ENCODE measurements at regions not wholly inside any gene's neighbourhood (a gene's known extent, or its start where the extent isn't known, plus 50 kb on each side); places are given as distances from the start of the nearest gene placed in this dataset.

DNA sequence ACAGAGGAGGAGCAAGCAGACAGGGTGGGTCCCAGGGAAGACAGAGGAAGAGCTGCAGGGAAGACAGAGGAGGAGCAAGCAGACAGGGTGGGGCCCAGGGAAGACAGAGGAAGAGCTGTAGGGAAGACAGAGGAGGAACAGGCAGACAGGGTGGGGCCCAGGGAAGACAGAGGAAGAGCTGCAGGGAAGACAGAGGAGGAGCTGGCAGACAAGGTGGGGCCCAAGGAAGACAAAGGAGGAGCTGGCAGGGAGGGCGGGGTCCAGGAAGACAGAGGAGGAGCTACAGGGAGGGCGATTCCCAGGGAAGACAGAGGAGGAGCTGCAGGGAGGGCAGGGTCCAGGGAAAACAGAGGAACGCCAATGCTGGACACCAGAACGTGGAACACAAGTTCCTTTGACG is 66.5 kb downstream of the PLXNA1 start:
- DNase-seq = no peak

DNA sequence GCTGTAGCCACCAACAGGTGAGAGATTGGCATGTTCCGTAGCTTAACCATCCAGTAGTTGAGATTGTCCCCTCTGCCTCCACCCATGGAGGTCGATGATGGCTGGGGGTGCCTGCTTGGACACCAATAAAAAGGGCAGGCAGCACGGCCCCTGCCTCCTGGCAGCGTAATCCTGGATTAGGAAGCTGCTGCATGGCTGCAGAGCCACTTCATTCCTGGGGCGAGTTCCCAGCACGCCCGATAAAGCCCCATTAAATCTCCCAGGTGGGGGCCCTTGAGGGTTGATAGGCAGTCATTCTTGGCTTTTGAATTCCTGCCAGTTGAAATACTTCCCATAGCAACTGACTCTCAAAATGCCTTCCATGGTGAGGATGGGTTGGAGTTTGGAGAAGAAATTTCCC is 67.8 kb downstream of the PLXNA1 start:
- no peak for DNase-seq

DNA sequence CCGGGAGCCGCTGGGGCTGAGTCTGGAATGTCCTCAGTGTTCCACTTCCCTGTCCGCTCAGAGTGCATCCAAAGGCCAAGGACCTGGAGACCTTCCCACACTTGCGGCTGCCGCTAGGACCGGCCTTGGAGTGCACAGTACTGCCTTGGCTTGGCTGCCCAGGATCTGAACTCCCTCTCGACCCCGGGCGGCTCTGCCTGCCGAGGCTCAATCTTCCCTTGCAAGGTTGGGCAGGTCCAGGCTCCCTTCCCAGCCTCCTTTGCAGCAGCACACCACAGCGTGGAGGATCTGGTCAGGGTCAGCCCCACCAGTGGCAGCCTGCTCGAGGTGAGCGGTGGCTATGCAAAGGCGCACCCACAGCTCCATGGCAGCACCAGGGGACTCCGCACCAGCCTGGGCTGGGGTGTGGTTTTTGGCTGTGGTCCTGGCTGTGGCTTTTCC is 69.2 kb downstream of the PLXNA1 start:
- no peak for DNase-seq

DNA sequence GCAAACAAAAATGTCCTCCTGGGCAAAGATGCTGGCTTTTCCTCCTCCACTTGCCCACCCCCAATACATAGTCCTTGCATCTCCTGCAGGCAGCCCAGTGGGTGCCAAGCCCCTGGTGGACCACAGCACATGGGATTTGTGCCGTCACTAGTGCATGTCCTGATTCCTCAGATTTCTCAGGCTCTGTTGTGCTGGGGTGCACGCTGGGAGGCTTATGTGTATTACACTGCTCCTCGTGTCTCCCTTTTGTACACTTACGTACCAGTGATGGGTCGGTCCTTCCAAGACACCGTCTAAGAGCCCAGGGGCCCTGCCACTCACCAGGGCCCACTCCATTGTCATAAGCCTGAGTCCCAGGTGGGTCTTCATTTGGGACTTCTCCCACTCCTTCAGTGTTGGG is 70.1 kb downstream of the PLXNA1 start:
- DNase-seq = no peak

DNA sequence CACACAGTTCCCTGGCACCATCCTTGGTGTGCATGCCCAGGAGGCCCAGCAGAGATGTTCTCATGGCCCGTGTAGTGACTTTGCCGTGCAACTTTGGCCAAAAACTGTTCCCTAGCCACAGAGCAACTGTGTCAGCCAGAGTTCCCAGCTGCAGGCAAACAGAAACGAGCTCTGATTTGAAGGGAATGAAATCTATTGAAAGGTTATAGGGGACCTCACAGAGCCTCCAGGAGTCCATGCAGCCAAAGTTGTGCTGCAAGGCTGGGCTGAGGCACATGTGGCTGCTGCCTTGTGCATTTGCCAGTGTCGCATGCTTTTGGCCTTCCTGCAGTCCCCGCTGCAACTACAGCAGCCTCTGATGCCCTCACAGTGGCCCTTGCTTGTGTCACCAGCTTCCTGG is 70.5 kb downstream of the PLXNA1 start:
- no peak for DNase-seq

DNA sequence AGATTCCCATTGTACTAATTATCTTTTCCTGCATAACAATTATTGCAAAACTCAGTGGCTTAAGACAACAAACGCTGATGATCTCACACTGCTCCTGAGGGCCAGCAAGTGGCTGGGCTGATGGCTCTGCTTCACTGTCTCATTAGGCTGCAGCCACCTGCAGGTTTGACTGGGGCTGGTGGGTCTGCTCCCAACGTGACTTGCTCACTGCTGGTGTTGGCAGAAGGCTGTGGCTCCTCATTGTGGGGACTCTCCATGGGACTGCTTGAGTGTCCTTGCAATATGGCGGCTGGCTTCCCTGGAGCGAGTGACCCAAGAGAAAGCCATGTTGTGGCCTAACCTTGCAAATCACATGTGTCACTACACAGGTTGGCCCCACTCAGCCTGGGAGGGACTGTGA is 71.1 kb downstream of the PLXNA1 start:
- DNase-seq = no peak

DNA sequence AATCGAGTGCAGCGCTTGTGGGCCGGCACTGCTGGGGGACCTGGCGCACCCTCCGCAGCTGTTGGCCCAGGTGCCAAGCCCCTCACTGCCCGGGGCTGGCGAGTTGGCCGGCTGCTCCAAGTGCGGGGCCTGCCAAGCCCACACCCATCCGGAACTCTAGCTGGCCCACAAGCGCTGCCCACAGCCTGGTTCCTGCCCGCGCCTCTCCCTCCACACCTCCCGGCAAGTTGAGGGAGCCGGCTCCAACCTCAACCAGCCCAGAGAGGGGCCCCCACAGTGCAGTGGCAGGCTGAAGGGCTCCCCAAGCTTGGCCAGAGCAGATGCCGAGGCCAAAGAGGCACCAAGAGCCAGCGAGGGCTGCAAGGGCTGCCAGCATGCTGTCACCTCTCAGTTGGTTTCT is 73.4 kb downstream of the PLXNA1 start:
- no peak for DNase-seq

DNA sequence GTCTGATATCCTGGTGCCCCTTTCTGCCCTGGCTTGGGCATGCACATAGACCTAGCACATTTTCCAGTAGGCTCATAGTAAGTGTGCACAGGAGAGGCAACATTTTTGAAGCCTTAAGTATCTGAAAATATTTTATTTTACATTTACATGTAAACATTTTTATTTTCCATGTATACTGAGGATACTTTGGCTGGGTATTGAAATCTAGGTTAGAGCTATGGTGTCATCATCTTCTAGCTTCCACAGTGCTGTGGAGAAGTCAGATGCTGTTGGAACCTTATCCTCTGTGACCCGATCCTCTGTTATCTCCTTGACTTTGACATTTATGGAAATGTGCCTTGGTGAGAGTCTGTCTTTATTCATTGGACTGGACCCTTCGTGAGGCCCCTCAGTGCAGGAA is 74.1 kb downstream of the PLXNA1 start:
- no peak for DNase-seq

DNA sequence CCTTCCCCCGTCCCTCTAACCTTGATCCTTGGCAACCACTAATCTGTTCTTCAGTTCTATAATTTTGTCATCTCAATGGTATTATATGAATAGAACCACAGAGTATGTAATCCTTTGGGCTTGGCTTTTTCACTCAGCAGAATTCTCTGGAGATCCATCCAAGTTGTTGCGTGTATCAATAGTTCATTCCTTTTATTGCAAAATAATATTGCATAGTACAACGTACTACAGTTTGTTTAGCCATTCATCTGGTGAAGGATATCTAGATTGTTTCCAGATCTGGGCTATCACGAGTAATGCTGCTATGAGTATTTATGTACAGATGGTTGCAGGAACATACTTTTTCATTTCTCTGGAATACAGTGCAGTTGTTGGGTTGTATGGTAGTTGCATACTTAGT is 76.2 kb downstream of the PLXNA1 start:
- no peak for DNase-seq

DNA sequence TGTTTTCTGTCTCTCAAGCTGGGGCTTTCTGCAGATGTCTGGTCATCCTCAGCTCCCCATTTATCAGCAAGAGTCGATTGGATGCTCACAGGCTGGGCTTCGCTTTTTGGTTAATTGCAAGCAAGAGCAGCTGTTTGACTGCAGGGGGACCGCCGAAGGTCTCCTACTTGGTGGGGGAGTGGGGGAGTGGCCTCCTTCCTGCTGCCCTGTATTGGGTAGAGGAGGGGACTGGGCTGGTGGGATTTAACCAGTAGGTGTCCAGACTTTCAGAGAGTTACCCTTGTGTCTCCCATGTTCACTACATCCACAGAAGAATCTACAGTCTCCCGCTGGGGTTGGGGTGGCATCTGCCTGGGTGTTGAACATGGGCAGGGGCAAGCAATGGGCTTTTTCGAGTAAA is 78.7 kb downstream of the PLXNA1 start:
- DNase-seq = no peak

DNA sequence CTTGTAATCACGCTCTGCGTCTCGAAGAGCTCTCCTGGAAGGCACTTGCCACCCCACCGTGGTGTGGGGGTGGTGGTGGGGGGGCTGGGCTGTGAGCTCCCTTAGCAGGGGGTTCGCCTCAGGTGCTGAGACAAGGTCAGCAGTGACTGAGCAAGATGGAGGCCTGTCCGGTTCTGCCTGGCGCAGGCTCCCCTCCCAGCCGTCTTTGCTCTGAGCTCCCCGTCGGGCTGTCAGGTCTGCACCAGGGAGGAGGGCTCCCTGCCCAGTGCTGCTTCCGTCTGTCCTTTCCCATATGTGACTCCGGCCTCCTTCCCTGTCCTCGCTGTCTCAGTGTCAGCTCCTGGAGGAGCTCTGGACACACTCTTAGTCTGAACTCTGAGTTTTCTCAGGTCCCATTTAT is 80.0 kb downstream of the PLXNA1 start:
- DNase-seq = no peak

DNA sequence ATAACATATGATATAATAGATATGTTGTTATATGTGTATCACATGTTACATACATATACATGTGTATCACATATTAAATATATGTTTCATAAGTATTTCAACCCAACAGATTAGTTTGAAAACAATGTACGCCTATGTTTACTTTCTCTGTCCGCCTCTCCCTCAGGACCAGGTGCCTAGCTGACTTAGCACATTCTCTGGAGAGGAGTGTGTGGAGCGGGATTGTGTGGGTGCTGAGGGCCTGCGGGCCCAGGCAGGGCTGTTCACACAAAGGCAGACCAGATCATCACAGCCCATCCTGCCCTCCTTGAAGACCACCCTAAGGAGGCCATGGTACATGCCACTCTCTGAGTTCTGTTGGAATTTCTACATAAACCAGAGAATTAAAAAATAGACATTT is 81.0 kb downstream of the PLXNA1 start:
- no peak for DNase-seq

DNA sequence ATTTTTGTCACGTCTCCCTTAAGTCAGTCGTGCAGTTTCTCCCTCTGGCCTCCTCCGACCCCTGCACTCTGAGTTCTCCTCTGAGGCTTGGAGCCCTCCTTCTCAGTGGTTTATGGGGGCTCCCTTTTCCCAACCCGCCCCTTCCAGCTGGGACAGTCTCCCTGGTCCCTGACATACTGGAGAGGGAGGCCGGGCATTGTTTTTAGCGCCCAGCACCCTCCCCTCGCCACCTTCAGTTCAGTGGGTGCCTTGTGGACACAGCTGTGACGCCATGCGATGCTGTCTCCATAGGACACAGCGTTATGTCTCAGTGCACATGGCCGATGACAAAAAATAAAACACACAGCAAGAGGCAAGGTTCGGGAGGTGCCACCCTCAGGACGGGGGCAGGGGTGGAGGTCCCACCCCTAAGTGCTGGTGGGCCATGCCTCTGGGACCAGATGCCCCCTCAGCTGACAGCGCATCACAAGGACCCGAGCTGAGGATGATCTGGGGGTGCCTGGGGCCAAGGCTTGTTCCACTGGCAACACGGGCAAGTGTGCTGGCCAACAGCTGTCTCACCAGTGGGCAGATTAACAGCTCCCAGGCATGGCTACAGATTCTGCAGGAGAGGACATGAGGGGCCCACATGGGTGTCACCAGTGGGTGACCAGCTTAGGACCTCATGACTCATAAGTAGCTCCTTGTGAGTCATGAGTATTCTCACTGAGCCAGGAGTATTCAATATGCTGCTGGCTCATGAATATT is 81.6 kb downstream of the PLXNA1 start:
- DNase-seq = no peak

DNA sequence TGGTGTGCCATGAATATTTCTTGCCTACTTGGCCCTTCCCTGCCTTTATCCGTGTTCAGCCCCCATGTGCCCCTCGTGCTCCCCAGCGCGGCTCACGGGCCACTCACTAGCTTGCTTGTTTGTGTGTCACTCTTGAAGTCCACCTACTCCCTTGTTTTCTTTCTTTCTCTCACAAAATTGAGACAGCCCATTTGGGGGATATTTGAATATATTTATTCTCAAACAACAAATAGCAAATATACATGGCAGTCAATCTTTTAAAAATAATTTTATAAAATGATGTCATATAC is 82.2 kb downstream of the PLXNA1 start:
- DNase-seq = no peak

DNA sequence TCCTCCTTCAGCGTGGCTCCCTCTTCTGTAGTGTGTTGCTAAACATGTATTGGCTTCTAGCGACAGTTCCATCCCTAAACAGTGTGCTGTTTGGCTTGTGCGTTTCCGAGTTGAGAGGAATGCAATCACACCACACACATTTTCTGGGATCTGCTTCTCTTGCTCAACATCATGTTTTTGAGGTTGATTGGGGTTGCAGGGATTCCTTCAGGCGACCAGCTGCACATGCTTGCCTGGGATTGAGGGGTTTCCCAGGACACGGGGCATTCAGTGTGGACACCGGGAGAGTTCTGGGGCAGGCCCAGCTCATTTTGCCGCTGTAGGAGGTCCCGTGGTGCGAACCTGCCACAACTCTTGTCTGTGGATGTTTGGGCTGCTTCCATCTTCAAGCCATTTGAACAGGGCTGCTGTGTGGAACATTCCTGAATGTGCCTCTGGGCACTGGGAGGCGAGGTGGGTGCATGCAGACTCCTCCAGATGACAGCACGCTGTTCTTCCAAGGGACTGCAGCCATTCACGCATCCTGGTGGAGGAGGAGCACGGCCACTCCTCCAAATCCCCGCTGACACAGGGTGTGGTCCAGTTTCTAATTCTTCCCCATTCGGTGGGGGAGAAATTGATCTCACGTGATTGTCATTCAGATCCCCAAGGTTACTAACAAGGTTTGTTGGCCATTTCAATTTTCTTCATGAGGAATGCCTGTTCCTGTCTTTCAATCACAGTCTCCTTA is 82.8 kb downstream of the PLXNA1 start:
- DNase-seq = no peak

DNA sequence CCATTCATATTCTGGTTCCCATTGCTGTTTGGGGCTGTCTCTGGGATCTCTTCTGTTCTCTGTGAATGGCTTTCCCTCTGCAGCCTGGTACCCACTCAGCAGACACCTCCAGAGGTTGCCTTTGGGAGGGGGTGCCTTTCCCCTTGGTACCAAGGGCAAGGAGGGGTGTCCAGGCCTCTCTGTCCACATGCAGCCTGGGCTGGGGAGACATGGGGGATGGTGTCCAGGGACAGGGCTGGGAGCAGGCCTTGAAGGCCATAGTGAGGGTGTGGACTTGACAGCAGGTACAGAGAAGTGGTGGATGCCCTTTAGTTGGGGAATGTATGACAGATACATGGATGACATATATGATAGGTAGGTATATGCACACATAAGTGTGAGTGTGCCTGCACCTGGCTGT is 83.7 kb downstream of the PLXNA1 start:
- no peak for DNase-seq

DNA sequence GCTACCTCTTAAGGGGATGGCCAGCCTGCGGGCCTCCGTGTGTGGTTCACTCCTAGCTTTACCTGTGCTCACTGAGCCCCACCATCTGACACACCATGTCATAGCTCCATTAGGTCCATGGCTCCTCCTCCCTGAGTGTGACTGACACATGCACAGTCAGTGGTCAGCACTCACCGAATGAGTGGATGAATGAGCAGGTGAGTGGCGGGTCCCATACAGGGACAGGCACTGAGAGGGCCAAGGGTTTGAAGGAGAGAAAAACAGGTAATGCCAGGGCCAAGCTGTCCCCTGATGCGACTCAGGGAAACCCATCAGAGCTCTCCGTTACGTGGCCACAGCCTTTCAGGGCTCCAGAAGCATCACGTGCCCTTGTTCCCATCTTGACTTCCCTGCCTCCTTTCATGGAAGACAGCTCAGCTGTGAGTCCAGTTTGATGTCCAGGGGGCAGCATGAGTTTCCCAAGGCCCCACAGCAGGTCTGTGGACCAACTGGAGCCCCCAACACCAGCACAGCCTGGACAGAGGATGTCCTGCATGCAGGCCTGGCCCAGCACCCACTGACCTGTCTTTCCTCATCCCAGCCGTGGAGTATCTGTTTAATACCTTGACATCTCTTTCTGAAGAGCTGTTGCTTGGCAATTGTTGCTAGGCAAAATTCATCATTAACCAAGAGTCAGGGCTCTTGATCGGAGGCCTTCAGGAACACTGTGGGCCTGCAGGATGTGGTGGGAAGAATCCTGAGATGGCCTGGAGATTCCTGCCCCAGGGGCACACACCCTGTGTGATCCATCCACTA is 84.4 kb downstream of the PLXNA1 start:
- DNase-seq = no peak

DNA sequence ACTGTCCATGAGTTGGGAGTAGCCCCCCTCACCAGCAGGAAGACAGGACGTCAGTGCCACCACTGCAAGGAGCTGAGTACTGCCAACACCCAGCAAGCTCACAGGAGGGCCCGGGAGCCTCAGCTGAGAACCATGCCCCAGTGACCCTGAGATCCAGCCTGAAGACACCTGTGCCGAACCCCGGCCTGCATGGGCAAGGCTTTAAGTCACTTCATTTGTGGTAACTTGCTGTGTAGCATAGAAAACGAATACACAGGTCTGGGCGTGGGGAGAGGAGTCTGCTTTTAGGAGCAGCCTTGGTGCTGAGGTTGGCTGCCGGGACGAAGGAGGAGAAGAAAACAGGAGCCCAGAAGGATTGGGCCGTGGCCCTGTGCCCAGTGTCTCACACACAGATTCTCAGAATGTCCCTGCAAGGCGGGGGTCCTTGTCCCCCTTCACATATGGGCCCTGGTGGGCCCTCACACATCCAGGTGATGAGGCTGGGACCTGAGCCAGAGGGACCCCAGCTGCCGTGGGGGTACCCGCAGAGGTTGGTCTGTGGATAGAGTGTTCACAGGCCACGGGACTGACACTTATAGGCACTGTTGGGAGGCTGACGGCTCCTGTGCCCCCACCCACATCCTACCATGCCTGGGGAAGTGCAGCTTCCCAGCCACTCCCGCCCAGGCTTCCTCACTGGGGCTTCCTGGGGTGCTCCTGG is 85.3 kb downstream of the PLXNA1 start:
- no peak for DNase-seq

DNA sequence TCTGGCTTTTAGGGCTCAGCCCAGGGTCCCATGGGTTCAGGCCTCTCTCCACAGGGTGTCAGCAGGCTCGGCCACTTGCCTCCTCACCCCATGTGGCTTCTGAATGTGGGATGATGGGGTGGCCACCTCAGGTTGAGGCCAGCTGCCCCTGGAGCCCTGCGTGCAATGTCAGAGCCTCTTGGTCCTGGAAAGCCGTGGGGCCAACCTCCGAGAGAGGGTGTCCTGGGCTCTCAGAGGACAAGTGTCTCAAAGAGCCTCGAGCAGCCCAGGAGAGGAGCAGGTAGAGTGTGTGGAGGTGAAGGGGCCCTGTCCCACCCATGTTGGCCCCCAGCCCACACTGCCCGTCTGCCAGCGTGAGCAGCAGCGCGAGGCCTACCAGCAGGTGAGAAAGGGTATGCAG is 86.0 kb downstream of the PLXNA1 start:
- DNase-seq = no peak

DNA sequence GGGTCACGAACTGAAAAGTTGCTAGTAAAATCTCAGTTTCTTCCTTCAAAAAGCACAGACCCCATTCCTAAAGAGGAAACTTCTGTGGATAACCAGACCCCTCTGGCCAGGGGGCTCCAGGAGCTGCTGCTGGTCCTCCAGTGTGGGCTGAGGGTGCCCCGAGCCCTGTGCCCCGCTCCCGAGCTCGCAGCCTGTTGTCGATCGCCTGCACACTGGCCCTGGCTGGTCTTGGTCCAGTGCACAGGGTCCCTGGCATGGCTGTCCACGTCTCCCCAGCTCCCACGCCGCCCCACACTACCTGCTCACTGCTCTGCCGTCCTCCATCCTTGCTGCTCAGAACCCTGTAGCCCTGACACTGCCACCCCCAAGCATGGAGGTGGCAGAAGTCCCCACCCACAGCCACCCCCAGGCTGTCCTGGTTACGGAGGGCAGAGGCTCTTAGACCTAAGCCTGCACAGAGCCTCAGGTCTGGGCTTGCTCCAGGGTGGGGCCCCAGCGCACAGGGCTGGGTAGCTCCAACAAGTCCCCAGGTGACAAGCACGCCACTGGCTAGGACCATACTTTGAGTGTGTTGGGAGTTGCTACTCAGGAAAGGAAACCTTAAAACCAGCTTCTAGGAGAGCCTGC is 87.0 kb downstream of the PLXNA1 start:
- no peak for DNase-seq

DNA sequence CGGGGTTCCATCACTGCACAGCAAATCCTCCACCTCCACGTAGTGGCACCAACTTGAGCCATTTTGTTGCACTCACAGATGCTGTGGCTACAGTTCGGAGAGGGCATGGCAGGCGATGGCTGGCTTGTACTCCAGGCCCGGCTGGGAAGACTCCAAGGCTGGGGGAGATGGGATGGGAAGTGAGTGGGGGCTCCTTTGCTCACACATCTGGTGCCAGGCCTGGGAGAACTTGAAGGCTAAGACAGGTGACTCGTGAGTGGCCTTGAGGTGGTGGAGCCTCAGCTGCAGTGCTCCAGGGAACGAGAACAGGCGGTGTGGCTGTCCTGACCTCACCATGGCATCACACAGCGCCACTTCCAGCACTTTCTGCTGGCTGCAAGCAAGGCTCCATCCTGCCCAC is 87.9 kb downstream of the PLXNA1 start:
- DNase-seq = no peak

DNA sequence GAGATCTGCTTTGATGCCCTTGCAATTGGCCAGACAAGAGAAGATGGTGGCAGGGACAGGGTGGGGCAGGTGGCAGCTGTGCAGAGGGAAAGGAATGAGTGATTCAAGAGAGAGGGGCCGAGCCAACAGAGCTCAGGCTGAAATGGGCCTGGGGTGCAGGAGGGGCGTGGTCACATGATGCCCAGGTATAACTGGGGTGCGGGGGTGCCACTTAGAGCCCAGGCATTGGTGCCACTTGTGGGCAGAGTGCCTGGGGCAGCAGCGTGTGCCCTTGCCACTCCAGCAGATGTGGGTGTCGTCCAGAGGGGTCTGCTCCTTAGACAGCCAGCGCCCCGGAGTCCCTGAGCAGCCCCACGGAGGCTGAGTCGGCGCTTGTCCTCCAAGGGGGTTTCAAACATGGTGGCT is 88.7 kb downstream of the PLXNA1 start:
- DNase-seq = no peak

DNA sequence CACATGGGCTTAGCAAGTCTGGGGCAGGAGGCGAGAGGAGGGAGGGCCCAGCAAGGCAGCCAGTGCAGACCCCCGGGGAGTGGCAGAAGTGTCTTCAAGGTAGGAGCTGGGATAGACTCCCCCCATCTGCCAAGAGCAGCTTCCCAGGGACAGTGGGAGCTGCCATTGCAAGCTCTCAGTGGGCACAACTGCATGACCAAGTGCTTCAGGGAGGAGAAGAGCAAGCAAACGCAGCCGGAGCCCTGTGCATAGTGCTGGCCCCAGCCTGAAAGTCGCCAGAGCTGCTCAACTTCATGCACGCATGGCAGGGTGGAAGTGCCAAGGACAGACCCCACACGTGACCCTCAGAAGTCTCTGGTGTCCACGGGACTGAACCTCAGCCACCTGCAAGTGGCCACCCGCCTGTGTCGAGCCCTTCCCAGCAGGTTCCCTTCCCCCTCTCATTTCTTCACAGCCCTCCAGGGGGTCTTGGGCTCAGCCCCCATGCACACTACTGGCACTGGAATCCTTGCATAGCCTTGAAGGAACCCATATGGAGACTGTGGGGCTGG is 89.4 kb downstream of the PLXNA1 start:
- no peak for DNase-seq
